ENCODE measurements at regions not wholly inside any gene's neighbourhood (a gene's known extent, or its start where the extent isn't known, plus 50 kb on each side); places are given as distances from the start of the nearest gene placed in this dataset.

DNA sequence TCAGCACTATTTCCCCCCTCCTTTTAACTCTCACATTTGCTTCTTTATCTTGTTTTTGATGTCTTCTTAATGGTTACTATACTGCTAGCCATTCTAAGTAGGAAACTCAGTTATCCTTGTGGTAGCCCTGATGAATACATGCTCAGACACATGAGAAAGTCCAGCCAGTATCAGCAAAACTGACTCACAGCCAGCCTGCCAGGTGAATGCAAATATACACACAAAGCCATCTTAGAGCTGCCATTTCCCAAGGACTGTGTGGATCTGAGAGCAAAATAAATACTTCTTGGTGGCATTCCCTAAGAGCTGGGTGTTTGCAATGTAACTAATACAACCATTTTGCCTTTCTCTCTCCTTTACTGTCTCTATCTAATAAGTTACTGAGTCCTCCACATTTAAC lies 455.2 kb downstream of the CCER1 start:
- no peak overlapping the region for H3K27ac ChIP-seq
- no peaks in the 10 kb centered on the region for H3K9me3 ChIP-seq
- TF ChIP-seq POLR2A (IDR thresholded peaks at IDR 0.05): no peak
- no peak for TF ChIP-seq CTCF (IDR thresholded peaks at IDR 0.05)
- DNase-seq: peak in 1 of 4 donors; percentile 2
- H3K27me3 ChIP-seq: no peaks in the 10 kb centered on the region
- no peaks in the 10 kb centered on the region for H3K36me3 ChIP-seq (replicated peaks in 1 of 2; ENCODE audit: insufficient read depth in 1 of 2, low read depth in 2 of 2)
- intact Hi-C loops (cut with DNase I): no loop called here
- no peak overlapping the region for H3K4me3 ChIP-seq
- no peaks in the 10 kb centered on the region for H3K4me1 ChIP-seq
- ATAC-seq: no peak

DNA sequence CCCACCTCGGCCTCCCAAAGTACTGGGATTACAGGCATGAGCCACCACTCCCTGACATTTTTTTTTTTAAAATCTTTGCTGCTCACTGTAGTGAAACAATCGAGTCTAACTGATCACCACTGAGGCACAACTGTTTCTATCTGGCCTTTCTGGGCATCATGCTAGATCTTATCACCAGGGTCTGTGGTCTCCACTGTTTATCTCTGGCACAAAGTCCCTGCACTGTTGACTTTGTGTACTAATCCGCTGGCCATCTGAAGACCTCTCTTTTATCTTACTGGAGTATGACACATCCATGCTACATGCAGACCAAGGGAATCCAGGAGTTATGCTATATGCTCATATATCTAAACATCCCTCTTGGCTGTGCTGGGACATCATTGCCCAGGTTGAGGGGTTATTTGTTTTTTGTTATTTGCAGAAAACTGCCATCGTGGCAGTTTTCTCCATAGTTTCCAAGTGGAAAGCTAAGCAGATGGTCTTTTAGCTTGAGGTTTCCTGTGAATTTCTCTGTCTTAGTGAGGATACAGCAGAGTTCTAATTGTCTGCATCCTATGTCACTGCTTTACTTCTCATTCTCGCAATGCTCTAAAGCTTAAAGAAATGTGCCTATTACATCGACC lies 456.9 kb downstream of the CCER1 start:
- no peak overlapping the region for H3K27ac ChIP-seq
- no peaks in the 10 kb centered on the region for H3K27me3 ChIP-seq
- H3K4me3 ChIP-seq: no peak overlapping the region
- DNase-seq: no peak
- TF ChIP-seq CTCF (IDR thresholded peaks at IDR 0.05) (no peak), POLR2A (IDR thresholded peaks at IDR 0.05) (no peak)
- no peaks in the 10 kb centered on the region for H3K9me3 ChIP-seq
- 76 to 77% methylated on average over 6 of the region's 6 CpGs for WGBS, 2 donors
- H3K4me1 ChIP-seq: no peaks in the 10 kb centered on the region
- H3K36me3 ChIP-seq (replicated peaks in 1 of 2; ENCODE audit: insufficient read depth in 1 of 2, low read depth in 2 of 2): no peaks in the 10 kb centered on the region
- intact Hi-C loops (cut with DNase I): no loop called here
- ATAC-seq: no peak

GRCh38 chr12:90490355-90490754 lies 464.6 kb downstream of the CCER1 start:
- no peaks in the 10 kb centered on the region for H3K27me3 ChIP-seq
- intact Hi-C loops (cut with DNase I): no loop called here
- no peaks in the 10 kb centered on the region for H3K36me3 ChIP-seq (replicated peaks in 1 of 2; ENCODE audit: insufficient read depth in 1 of 2, low read depth in 2 of 2)
- no peak overlapping the region for H3K4me3 ChIP-seq
- H3K9me3 ChIP-seq: peaks cover 0 to 4% (median 0%) of the 10 kb centered on the region in 3 donors
- no peak overlapping the region for H3K27ac ChIP-seq
- DNase-seq (no peak), ATAC-seq (no peak)
- TF ChIP-seq CTCF (IDR thresholded peaks at IDR 0.05) (no peak), POLR2A (IDR thresholded peaks at IDR 0.05) (no peak)
- no peaks in the 10 kb centered on the region for H3K4me1 ChIP-seq

DNA sequence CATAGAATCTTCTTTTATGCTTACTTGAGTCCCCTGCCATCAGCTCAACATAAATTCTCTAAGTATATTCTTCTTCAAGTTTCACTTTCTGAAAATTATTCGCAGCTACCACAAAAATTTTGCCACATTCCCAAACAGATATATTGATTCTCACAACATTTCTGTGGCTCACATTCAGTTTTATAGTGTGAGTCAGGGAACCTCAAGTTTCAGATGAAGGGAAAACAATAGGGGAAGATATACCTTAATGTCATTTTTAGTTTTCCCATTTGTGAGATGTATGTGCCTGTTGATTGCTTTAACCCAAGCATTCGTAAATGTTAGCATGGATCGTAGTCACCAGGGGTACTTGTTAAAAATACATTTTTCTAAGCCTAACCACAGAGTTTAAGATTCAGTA lies 465.8 kb downstream of the CCER1 start:
- 75 to 93% methylated on average over 3 of the region's 3 CpGs for WGBS, 2 donors
- Histone ChIP-seq H3K9me3 (peaks cover 0 to 4% (median 0%) of the 10 kb centered on the region in 3 donors), H3K36me3 (replicated peaks in 1 of 2; ENCODE audit: insufficient read depth in 1 of 2, low read depth in 2 of 2) (no peaks in the 10 kb centered on the region), H3K4me3 (no peak overlapping the region), H3K27ac (no peak overlapping the region), H3K4me1 (no peaks in the 10 kb centered on the region), H3K27me3 (no peaks in the 10 kb centered on the region)
- TF ChIP-seq POLR2A (IDR thresholded peaks at IDR 0.05) (no peak), CTCF (IDR thresholded peaks at IDR 0.05) (no peak)
- intact Hi-C loops (cut with DNase I): no loop called here
- DNase-seq: no peak
- ATAC-seq: no peak

DNA sequence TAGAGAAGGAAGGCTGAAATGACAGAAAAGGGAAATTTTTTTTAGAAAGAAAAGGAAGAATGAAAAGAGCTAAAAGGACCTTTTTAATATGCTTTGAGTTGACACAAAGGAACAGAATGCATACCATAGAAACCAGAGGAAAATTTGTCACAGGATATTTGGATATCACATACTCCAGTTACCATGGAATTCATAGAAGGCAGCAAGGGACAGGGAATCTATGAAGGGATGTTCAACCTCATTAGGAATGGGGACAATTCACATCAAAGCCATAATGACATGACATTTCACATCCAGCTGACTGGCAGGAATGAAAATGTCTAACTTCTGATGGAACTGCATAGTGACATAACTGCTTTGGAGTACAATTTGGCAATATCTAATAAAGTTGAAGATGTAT lies 469.4 kb downstream of the CCER1 start:
- H3K9me3 ChIP-seq: peaks cover 0 to 2% (median 0%) of the 10 kb centered on the region in 3 donors

More for the DNA sequence above, 469.4 kb downstream of the CCER1 start:
- Histone ChIP-seq H3K4me1 (no peaks in the 10 kb centered on the region), H3K27me3 (no peaks in the 10 kb centered on the region), H3K4me3 (no peak overlapping the region), H3K36me3 (replicated peaks in 1 of 2; ENCODE audit: insufficient read depth in 1 of 2, low read depth in 2 of 2) (no peaks in the 10 kb centered on the region), H3K27ac (no peak overlapping the region)
- TF ChIP-seq CTCF (IDR thresholded peaks at IDR 0.05) (no peak), POLR2A (IDR thresholded peaks at IDR 0.05) (no peak)
- ATAC-seq (no peak), DNase-seq (no peak)
- intact Hi-C loops (cut with DNase I): no loop called here
